Astrocyte of the cerebellum (primary cell): ENCODE measurements at regions not wholly inside any gene's neighbourhood (a gene's known extent, or its start where the extent isn't known, plus 50 kb on each side); places are given as distances from the start of the nearest gene placed in this dataset.

ENCODE experiments used
- DNase-seq: peaks from one replicate; pipeline ENCODE4 v3.0.0-alpha.2; 2011; ENCODE audit warnings: low read depth
- H3K4me3 ChIP-seq: 2 replicates; pipeline ENCODE4 v1.5.1; 2011; ENCODE audit warnings: mild to moderate bottlenecking, low read depth, low read length, moderate library complexity
- CTCF ChIP-seq: IDR thresholded peaks from 2 replicates; pipeline ENCODE4 v1.5.1; 2012; ENCODE audit warnings: low read length, low read depth, moderate library complexity, mild to moderate bottlenecking; ENCODE audit errors: missing control alignments
- in situ Hi-C: cut with HindIII; loops from 2 replicates; pipeline ENCODE4 v1.10.0; 2017; ENCODE audit warnings: low sequenced_read_pairs

- DNase-seq = peak; percentile 52
- TF ChIP-seq CTCF = peak; percentile 74
- no peak overlapping the region for H3K4me3 ChIP-seq
- in situ Hi-C loops = no loop called here
These were observed 80.9 kb downstream of the SLC41A2 start for GRCh38 chr12:104877103-104877705.

- in situ Hi-C loops = no loop called here
- H3K4me3 ChIP-seq = no peak overlapping the region
- TF ChIP-seq CTCF = no peak
- no peak for DNase-seq
These were observed 84.7 kb downstream of the SLC41A2 start for GRCh38 chr12:104873374-104873773.

- no peak overlapping the region for H3K4me3 ChIP-seq
- no peak for DNase-seq
- no peak for TF ChIP-seq CTCF
- in situ Hi-C loops = no loop called here
These were observed 87.3 kb downstream of the SLC41A2 start for GRCh38 chr12:104870797-104871196.

GRCh38 chr12:104866291-104866690 lies 91.8 kb downstream of the SLC41A2 start:
- no peak for TF ChIP-seq CTCF

GRCh38 chr12:104865080-104865479 lies 93.0 kb downstream of the SLC41A2 start:
- no peak overlapping the region for H3K4me3 ChIP-seq
- in situ Hi-C loops = no loop called here
- no peak for DNase-seq
- no peak for TF ChIP-seq CTCF

More at GRCh38 chr12:104866291-104866690, 91.8 kb downstream of the SLC41A2 start:
- no peak overlapping the region for H3K4me3 ChIP-seq
- DNase-seq = peak; percentile 81
- in situ Hi-C loops = no loop called here

GRCh38 chr12:104864668-104865067 lies 93.4 kb downstream of the SLC41A2 start:
- in situ Hi-C loops = no loop called here
- TF ChIP-seq CTCF = no peak
- DNase-seq = no peak
- H3K4me3 ChIP-seq = no peak overlapping the region
